Neutrophil (primary cell): ENCODE measurements at regions not wholly inside any gene's neighbourhood (a gene's known extent, or its start where the extent isn't known, plus 50 kb on each side); places are given as distances from the start of the nearest gene placed in this dataset.

Experiments
- H3K27ac ChIP-seq: fragments of 200-600 bp; sonication (generic); 2 replicates; pipeline ENCODE4 v1.5.1; 2016; ENCODE audit warnings: mild to moderate bottlenecking, moderate library complexity
- H3K27me3 ChIP-seq: fragments of 200-600 bp; sonication (generic); 2 replicates; pipeline ENCODE4 v1.6.0; 2016; ENCODE audit warnings: mild to moderate bottlenecking
- H3K36me3 ChIP-seq: fragments of 200-600 bp; sonication (generic); 2 replicates; pipeline ENCODE4 v1.5.1; 2017
- H3K4me1 ChIP-seq, 2 experiments: fragments of 200-600 bp in 1 of 2; sonication (generic) in 1 of 2; 1 replicate in 1 of 2; 2 replicates in 1 of 2; pipeline versions ENCODE4 v1.5.1 to v1.6.1; 2013 to 2016; ENCODE audit warnings: low read depth in 1 of 2, low read length in 1 of 2, mild to moderate bottlenecking in 1 of 2, moderate library complexity in 1 of 2; ENCODE audit not compliant: control insufficient read depth in 1 of 2, insufficient read depth in 1 of 2
- H3K4me3 ChIP-seq, 2 experiments: fragments of 200-600 bp in 1 of 2; sonication (generic) in 1 of 2; 1 replicate in 1 of 2; 2 replicates in 1 of 2; pipeline ENCODE4 v1.5.1; 2013 to 2016; ENCODE audit warnings: low read depth in 1 of 2, low read length in 1 of 2, mild to moderate bottlenecking in 1 of 2, moderate library complexity in 1 of 2
- H3K9me3 ChIP-seq: fragments of 200-600 bp; sonication (generic); 2 replicates; pipeline ENCODE4 v1.5.1; 2016
- TF ChIP-seq, protein P1 (sequence below): fragments of 200-600 bp; sonication (generic); IDR thresholded peaks from 2 replicates; pipeline ENCODE4 v1.5.1; 2016; ENCODE audit warnings: antibody characterized with exemption

DNA sequence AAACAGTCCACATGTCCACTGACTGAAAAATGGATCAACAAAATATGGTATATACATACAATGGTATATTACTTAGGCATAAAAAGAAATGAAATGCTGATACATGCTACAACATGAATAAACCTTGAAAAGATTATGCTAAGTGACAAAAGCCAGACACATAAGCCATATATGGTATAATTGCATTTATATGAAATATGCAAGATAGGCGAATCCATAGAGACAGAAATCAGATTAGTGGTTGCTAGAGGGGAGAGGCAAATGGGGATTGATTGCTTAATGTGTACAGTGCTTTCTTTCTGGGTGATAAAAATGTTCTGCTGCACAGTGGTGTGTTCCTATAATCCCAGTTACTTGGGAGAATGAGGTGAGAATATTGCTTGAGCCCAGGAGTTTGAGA is 171.0 kb downstream of the CYP26B1 start:
- Histone ChIP-seq H3K36me3 (no peaks in the 10 kb centered on the region), H3K27me3 (peaks cover 15% of the 10 kb centered on the region), H3K4me1 (no peaks in the 10 kb centered on the region), H3K27ac (no peak overlapping the region), H3K4me3 (no peak overlapping the region), H3K9me3 (no peaks in the 10 kb centered on the region)
- TF ChIP-seq, protein P1, sequence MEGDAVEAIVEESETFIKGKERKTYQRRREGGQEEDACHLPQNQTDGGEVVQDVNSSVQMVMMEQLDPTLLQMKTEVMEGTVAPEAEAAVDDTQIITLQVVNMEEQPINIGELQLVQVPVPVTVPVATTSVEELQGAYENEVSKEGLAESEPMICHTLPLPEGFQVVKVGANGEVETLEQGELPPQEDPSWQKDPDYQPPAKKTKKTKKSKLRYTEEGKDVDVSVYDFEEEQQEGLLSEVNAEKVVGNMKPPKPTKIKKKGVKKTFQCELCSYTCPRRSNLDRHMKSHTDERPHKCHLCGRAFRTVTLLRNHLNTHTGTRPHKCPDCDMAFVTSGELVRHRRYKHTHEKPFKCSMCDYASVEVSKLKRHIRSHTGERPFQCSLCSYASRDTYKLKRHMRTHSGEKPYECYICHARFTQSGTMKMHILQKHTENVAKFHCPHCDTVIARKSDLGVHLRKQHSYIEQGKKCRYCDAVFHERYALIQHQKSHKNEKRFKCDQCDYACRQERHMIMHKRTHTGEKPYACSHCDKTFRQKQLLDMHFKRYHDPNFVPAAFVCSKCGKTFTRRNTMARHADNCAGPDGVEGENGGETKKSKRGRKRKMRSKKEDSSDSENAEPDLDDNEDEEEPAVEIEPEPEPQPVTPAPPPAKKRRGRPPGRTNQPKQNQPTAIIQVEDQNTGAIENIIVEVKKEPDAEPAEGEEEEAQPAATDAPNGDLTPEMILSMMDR = no peak

DNA sequence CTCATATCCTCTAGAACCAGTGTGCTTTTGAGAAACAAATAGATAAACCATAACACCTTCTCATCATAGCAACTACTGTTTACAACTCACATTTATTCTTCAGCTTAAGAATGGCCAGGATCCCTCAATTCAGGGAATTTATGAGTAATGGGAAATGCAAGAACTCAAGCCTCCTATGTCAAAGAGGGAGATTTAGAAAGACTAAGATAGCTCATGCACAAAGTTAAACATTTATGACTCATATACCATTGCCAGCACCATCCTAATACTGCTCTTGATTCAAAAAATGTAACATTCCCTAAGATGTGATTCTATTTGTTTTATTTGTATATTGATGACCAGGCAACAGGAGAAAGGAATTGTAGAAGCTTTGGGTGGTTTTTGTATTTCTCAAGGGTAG is 172.8 kb downstream of the CYP26B1 start:
- Histone ChIP-seq H3K27me3 (peaks cover 17% of the 10 kb centered on the region), H3K9me3 (no peaks in the 10 kb centered on the region), H3K4me3 (no peak overlapping the region), H3K4me1 (no peaks in the 10 kb centered on the region), H3K27ac (no peak overlapping the region), H3K36me3 (no peaks in the 10 kb centered on the region)
- TF ChIP-seq, protein P1 = no peak

DNA sequence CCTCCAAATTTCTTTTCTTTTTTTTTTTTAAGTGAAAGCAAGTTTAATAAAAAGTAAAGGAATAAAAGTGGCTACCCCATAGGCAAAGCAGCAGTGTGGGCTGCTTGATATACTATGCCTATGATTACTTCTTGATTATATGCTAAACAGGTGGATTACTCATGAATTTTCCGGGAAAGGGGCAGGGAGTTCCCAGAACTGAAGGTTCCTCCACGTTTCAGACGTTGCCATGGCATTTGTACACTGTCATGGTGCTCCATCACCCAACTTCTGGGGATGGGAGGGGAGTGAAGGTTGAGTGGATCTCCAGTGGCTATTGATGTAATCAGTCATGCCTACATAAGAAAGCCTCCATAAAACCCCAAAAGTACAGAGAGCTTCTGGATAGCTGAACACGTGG is 176.2 kb downstream of the CYP26B1 start:
- H3K27me3 ChIP-seq = peaks cover 17% of the 10 kb centered on the region
- no peaks in the 10 kb centered on the region for H3K4me1 ChIP-seq
- TF ChIP-seq, protein P1 = no peak

DNA sequence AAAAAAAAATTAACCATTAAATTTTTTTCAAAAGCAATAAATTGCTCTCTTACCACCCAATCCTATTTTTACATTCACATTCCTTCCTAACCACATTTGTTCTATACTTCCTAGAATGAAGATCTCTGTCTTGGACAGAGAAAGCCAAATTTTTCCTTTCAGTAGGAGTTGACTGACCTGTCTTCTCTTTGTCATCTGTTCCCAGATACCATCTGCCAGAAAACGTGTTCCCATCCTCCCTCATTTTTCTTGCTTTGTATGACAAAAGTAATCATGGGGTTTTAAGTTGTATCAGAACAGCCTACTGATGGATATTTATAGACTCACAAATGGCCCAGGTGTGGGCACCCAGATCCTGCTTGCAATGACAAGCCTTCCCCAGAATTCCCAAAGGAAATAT is 182.1 kb downstream of the CYP26B1 start:
- no peak overlapping the region for H3K27ac ChIP-seq
- H3K36me3 ChIP-seq = no peaks in the 10 kb centered on the region
- H3K9me3 ChIP-seq = no peaks in the 10 kb centered on the region
- no peak overlapping the region for H3K4me3 ChIP-seq
- peaks cover 24% of the 10 kb centered on the region for H3K27me3 ChIP-seq
- TF ChIP-seq, protein P1 = no peak
- H3K4me1 ChIP-seq = no peaks in the 10 kb centered on the region

More for the DNA sequence above, 176.2 kb downstream of the CYP26B1 start:
- H3K9me3 ChIP-seq = no peaks in the 10 kb centered on the region
- no peak overlapping the region for H3K27ac ChIP-seq
- no peaks in the 10 kb centered on the region for H3K36me3 ChIP-seq
- H3K4me3 ChIP-seq = no peak overlapping the region

DNA sequence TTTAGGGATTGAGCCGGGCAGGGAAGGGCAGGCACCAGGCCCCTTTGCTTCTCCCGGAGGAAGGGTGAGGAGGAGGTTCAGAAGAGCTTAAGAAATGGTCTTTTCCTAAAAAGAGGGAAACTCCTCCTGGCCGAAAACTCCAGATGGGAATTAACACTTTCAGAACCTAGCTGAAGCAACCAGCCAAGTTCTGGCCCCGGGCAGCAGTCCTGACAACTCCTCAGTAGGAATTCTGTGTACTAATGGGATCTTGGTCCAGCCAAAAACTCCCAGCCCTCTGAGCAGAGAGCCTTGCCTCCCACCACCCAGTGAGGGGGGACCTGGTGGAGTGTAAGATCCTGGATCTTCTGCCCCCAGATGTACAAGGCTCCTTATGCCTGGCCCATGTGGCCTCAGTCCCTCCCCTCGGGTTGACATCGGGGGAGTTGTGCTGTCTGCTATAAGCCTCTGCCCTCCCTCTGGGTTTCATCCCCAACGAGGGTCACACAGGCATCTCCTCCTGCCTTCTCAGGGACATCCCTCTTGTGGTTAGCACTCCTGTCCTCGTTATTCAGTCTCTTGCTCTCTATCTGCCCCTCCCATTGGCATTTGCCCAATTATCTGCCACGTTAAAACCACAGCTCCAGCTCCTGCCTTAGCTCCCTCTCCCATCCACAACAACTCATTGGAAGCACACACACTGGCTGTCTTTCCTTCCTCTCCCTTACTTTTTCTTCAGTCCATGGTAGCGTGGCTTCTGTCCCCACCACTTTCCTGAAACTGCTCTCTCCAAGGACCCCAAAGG is 184.6 kb downstream of the CYP26B1 start:
- Histone ChIP-seq H3K27me3 (peaks cover 24% of the 10 kb centered on the region), H3K9me3 (no peaks in the 10 kb centered on the region), H3K27ac (no peak overlapping the region), H3K4me1 (no peaks in the 10 kb centered on the region), H3K36me3 (no peaks in the 10 kb centered on the region), H3K4me3 (no peak overlapping the region)
- TF ChIP-seq, protein P1 = no peak
